Right lobe of liver (tissue), 4 donors: ENCODE measurements at regions not wholly inside any gene's neighbourhood (a gene's known extent, or its start where the extent isn't known, plus 50 kb on each side); places are given as distances from the start of the nearest gene placed in this dataset.

Source experiments
- POLR2A ChIP-seq: fragments of 450-650 bp; IDR thresholded peaks from one replicate; pipeline ENCODE4 v1.6.1; 2017; ENCODE audit warnings: antibody characterized with exemption, mild to moderate bottlenecking
- TF ChIP-seq, protein P1 (sequence below), 4 donors: fragments of 200-600 bp in 3 of 4; fragments of 450-650 bp in 1 of 4; IDR thresholded peaks; one replicate each; pipeline versions ENCODE4 v1.5.1 to v1.8.0; 2016 to 2022; ENCODE audit warnings: antibody characterized with exemption in 4 of 4, mild to moderate bottlenecking in 2 of 4
- donor health status: DM: no; HTN: no; CAD: no.
- donor health status: DM: no; HTN: no; CAD: no.
- donor health status: DM: no; HTN: yes; CAD: no.

DNA sequence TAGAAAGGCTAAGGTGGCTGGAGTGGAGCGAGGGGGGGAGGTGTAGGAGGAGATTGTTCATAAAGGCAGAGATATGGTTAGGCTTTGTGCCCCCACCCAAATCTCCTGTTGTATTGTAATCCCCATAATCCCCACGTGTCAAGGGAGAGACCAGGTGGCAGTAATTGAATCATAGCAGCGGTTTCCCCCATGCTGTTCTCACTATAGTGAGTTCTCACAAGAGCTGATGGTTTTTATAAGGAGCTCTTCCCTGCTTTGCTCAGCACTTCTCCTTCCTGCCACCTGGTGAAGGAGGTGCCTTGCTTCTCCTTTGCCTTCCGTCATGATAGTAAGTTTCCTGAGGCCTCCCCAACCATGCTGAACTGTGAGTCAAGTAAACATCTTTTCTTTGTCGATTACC is 64.7 kb upstream of the CFAP161 start:
- TF ChIP-seq, protein P1, sequence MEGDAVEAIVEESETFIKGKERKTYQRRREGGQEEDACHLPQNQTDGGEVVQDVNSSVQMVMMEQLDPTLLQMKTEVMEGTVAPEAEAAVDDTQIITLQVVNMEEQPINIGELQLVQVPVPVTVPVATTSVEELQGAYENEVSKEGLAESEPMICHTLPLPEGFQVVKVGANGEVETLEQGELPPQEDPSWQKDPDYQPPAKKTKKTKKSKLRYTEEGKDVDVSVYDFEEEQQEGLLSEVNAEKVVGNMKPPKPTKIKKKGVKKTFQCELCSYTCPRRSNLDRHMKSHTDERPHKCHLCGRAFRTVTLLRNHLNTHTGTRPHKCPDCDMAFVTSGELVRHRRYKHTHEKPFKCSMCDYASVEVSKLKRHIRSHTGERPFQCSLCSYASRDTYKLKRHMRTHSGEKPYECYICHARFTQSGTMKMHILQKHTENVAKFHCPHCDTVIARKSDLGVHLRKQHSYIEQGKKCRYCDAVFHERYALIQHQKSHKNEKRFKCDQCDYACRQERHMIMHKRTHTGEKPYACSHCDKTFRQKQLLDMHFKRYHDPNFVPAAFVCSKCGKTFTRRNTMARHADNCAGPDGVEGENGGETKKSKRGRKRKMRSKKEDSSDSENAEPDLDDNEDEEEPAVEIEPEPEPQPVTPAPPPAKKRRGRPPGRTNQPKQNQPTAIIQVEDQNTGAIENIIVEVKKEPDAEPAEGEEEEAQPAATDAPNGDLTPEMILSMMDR (IDR thresholded peaks at IDR 0.05) = no peak
- TF ChIP-seq POLR2A = no peak
